ENCODE measurements at regions not wholly inside any gene's neighbourhood (a gene's known extent, or its start where the extent isn't known, plus 50 kb on each side); places are given as distances from the start of the nearest gene placed in this dataset.

GRCh38 chrX:122344816-122345215 lies 839.3 kb upstream of the GRIA3 start:
- TF ChIP-seq TAF1 (IDR thresholded peaks at IDR 0.05; ENCODE audit: low read depth) (no peak), YY1 (IDR thresholded peaks at IDR 0.05; ENCODE audit: low read depth) (no peak), CREB1 (IDR thresholded peaks at IDR 0.05; ENCODE audit: low read depth) (no peak), CEBPB (IDR thresholded peaks at IDR 0.05) (no peak)
- TF ChIP-seq, protein P1, sequence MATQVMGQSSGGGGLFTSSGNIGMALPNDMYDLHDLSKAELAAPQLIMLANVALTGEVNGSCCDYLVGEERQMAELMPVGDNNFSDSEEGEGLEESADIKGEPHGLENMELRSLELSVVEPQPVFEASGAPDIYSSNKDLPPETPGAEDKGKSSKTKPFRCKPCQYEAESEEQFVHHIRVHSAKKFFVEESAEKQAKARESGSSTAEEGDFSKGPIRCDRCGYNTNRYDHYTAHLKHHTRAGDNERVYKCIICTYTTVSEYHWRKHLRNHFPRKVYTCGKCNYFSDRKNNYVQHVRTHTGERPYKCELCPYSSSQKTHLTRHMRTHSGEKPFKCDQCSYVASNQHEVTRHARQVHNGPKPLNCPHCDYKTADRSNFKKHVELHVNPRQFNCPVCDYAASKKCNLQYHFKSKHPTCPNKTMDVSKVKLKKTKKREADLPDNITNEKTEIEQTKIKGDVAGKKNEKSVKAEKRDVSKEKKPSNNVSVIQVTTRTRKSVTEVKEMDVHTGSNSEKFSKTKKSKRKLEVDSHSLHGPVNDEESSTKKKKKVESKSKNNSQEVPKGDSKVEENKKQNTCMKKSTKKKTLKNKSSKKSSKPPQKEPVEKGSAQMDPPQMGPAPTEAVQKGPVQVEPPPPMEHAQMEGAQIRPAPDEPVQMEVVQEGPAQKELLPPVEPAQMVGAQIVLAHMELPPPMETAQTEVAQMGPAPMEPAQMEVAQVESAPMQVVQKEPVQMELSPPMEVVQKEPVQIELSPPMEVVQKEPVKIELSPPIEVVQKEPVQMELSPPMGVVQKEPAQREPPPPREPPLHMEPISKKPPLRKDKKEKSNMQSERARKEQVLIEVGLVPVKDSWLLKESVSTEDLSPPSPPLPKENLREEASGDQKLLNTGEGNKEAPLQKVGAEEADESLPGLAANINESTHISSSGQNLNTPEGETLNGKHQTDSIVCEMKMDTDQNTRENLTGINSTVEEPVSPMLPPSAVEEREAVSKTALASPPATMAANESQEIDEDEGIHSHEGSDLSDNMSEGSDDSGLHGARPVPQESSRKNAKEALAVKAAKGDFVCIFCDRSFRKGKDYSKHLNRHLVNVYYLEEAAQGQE (IDR thresholded peaks at IDR 0.05; ENCODE audit: low read depth), result no peak
